Posterior cingulate gyrus (tissue), 11 donors: ENCODE measurements at regions not wholly inside any gene's neighbourhood (a gene's known extent, or its start where the extent isn't known, plus 50 kb on each side); places are given as distances from the start of the nearest gene placed in this dataset.
A peak's percentile ranks its signal among the peaks of the same experiment; 100 is the strongest.
"Not testable (repeated sequence)": the region's sequence is repeated elsewhere in the genome, so short reads cannot be mapped to it uniquely, and the experiment has no call there.

Source experiments
- DNase-seq, 10 donors: peaks; one replicate each; pipeline versions ENCODE4 v3.0.0 to v3.0.0-alpha.2; 2020 to 2021; ENCODE audit warnings: mixed read lengths in 3 of 10
- intact Hi-C: fragments of 100-400 bp; cut with DNase I; formaldehyde crosslinking; loops from one replicate; pipeline ENCODE4 v1.15.1; 2023

- DNase-seq: no peak
- intact Hi-C loops: no loop called here
These were observed 115.5 kb downstream of the BUB3 start for GRCh38 chr10:123269675-123270074.

- intact Hi-C loops: no loop called here
These were observed 116.0 kb downstream of the BUB3 start for GRCh38 chr10:123270221-123270620.

GRCh38 chr10:123270806-123271205, 116.6 kb downstream of the BUB3 start:
- intact Hi-C loops: no loop called here
- DNase-seq: no peak

More at GRCh38 chr10:123270221-123270620, 116.0 kb downstream of the BUB3 start:
- no peak for DNase-seq

GRCh38 chr10:123272171-123272570, 118.0 kb downstream of the BUB3 start:
- DNase-seq: no peak
- intact Hi-C loops: no loop called here

GRCh38 chr10:123274306-123275135, 120.3 kb downstream of the BUB3 start:
- intact Hi-C loops: no loop called here
- DNase-seq: no peak

- intact Hi-C loops: no loop called here
- DNase-seq: peak in 1 of 10 donors; percentile 28
These were observed 120.9 kb downstream of the BUB3 start for GRCh38 chr10:123275136-123275564.

- intact Hi-C loops: no loop called here
- no peak for DNase-seq
These were observed 124.2 kb downstream of the BUB3 start for GRCh38 chr10:123278445-123278844.

- intact Hi-C loops, DNase-seq: not testable (repeated sequence)
These were observed 129.2 kb downstream of the BUB3 start for GRCh38 chr10:123283371-123283770.

- intact Hi-C loops: no loop called here
- DNase-seq: no peak
These were observed 129.8 kb downstream of the BUB3 start for GRCh38 chr10:123284022-123284421.

GRCh38 chr10:123287594-123288247, 133.5 kb downstream of the BUB3 start:
- DNase-seq: no peak
- intact Hi-C loops: no loop called here

GRCh38 chr10:123289432-123289831, 135.2 kb downstream of the BUB3 start:
- no peak for DNase-seq
- intact Hi-C loops: no loop called here

- no peak for DNase-seq
- intact Hi-C loops: no loop called here
These were observed 139.9 kb downstream of the BUB3 start for GRCh38 chr10:123294109-123294508.

- DNase-seq: no peak
- intact Hi-C loops: no loop called here
These were observed 140.7 kb downstream of the BUB3 start for GRCh38 chr10:123294886-123295285.

GRCh38 chr10:123295644-123296043, 141.4 kb downstream of the BUB3 start:
- intact Hi-C loops: no loop called here
- DNase-seq: no peak

- DNase-seq: no peak
- intact Hi-C loops: no loop called here
These were observed 143.0 kb downstream of the BUB3 start for GRCh38 chr10:123297175-123297574.

- no peak for DNase-seq
- intact Hi-C loops: no loop called here
These were observed 144.4 kb downstream of the BUB3 start for GRCh38 chr10:123298583-123298982.

- DNase-seq: no peak
- intact Hi-C loops: no loop called here
These were observed 145.4 kb downstream of the BUB3 start for GRCh38 chr10:123299598-123299997.

GRCh38 chr10:123301077-123301857, 147.1 kb downstream of the BUB3 start:
- intact Hi-C loops: loop anchor here (10.0 kb wide), 1 partner anchor 166 kb away; the partner anchor contains the start of gene HMX3
- peak; percentile 61 to 97 (median 84) for DNase-seq

- no peak for DNase-seq
- intact Hi-C loops: loop anchor here (10.0 kb wide), 1 partner anchor 169 kb away; the partner anchor contains the start of gene HMX3
These were observed 149.6 kb downstream of the BUB3 start for GRCh38 chr10:123303581-123304337.

- no peak for DNase-seq
- intact Hi-C loops: loop anchor here (10.0 kb wide), 1 partner anchor 171 kb away; the partner anchor contains the start of gene HMX3
These were observed 151.5 kb downstream of the BUB3 start for GRCh38 chr10:123305671-123306070.
